Jurkat, Clone E6-1 (cell line): ENCODE measurements at regions not wholly inside any gene's neighbourhood (a gene's known extent, or its start where the extent isn't known, plus 50 kb on each side); places are given as distances from the start of the nearest gene placed in this dataset.

Experiments used
- DNase-seq: peaks from one replicate; pipeline ENCODE4 v3.0.0-alpha.2; 2011; ENCODE audit warnings: low read depth, low spot score
- H3K4me3 ChIP-seq: 2 replicates; pipeline ENCODE4 v1.5.1; 2011; ENCODE audit warnings: mild to moderate bottlenecking, low read length, control low read depth, moderate library complexity

- no peak overlapping the region for H3K4me3 ChIP-seq
- DNase-seq, result no peak
These were observed 806.5 kb downstream of the OTOL1 start for GRCh38 chr3:162302983-162303624.

- no peak overlapping the region for H3K4me3 ChIP-seq
These were observed 820.4 kb downstream of the OTOL1 start for GRCh38 chr3:162317046-162317445.

GRCh38 chr3:162328649-162329048, 832.0 kb downstream of the OTOL1 start:
- no peak overlapping the region for H3K4me3 ChIP-seq
- no peak for DNase-seq

More at GRCh38 chr3:162317046-162317445, 820.4 kb downstream of the OTOL1 start:
- no peak for DNase-seq

GRCh38 chr3:162329514-162329913, 832.9 kb downstream of the OTOL1 start:
- DNase-seq, result no peak
- no peak overlapping the region for H3K4me3 ChIP-seq

GRCh38 chr3:162332344-162332743, 835.7 kb downstream of the OTOL1 start:
- no peak for DNase-seq
- H3K4me3 ChIP-seq, result no peak overlapping the region

GRCh38 chr3:162334537-162334936, 837.9 kb downstream of the OTOL1 start:
- no peak for DNase-seq
- H3K4me3 ChIP-seq, result no peak overlapping the region

GRCh38 chr3:162337630-162338029, 841.0 kb downstream of the OTOL1 start:
- DNase-seq, result no peak
- H3K4me3 ChIP-seq, result no peak overlapping the region

- H3K4me3 ChIP-seq, result no peak overlapping the region
- no peak for DNase-seq
These were observed 841.9 kb downstream of the OTOL1 start for GRCh38 chr3:162338514-162338913.

- no peak for DNase-seq
- no peak overlapping the region for H3K4me3 ChIP-seq
These were observed 852.3 kb downstream of the OTOL1 start for GRCh38 chr3:162348912-162349311.

GRCh38 chr3:162353414-162353813, 856.8 kb downstream of the OTOL1 start:
- no peak for DNase-seq
- no peak overlapping the region for H3K4me3 ChIP-seq

- no peak for DNase-seq
These were observed 857.7 kb downstream of the OTOL1 start for GRCh38 chr3:162354356-162354755.

GRCh38 chr3:162365066-162365719, 868.6 kb downstream of the OTOL1 start:
- H3K4me3 ChIP-seq, result no peak overlapping the region
- DNase-seq, result no peak

More at GRCh38 chr3:162354356-162354755, 857.7 kb downstream of the OTOL1 start:
- H3K4me3 ChIP-seq, result no peak overlapping the region

- DNase-seq, result no peak
- H3K4me3 ChIP-seq, result no peak overlapping the region
These were observed 869.7 kb downstream of the OTOL1 start for GRCh38 chr3:162366166-162366766.

- no peak overlapping the region for H3K4me3 ChIP-seq
These were observed 871.0 kb downstream of the OTOL1 start for GRCh38 chr3:162367429-162368260.

GRCh38 chr3:162368417-162368816, 871.8 kb downstream of the OTOL1 start:
- DNase-seq, result no peak
- H3K4me3 ChIP-seq, result no peak overlapping the region

More at GRCh38 chr3:162367429-162368260, 871.0 kb downstream of the OTOL1 start:
- no peak for DNase-seq

- H3K4me3 ChIP-seq, result no peak overlapping the region
- DNase-seq, result no peak
These were observed 872.7 kb downstream of the OTOL1 start for GRCh38 chr3:162369306-162369705.

- no peak for DNase-seq
- H3K4me3 ChIP-seq, result no peak overlapping the region
These were observed 873.5 kb downstream of the OTOL1 start for GRCh38 chr3:162370141-162370540.

GRCh38 chr3:162376761-162377160, 880.2 kb downstream of the OTOL1 start:
- DNase-seq, result no peak
- no peak overlapping the region for H3K4me3 ChIP-seq

GRCh38 chr3:162377608-162378007, 881.0 kb downstream of the OTOL1 start:
- no peak overlapping the region for H3K4me3 ChIP-seq
- no peak for DNase-seq

- DNase-seq, result no peak
These were observed 888.8 kb downstream of the OTOL1 start for GRCh38 chr3:162385387-162385786.

More at GRCh38 chr3:162385387-162385786, 888.8 kb downstream of the OTOL1 start:
- H3K4me3 ChIP-seq, result no peak overlapping the region
